GM23338 (cell line): ENCODE measurements at regions not wholly inside any gene's neighbourhood (a gene's known extent, or its start where the extent isn't known, plus 50 kb on each side); places are given as distances from the start of the nearest gene placed in this dataset.

ENCODE experiments used
- ATAC-seq: fragments of 200-7000 bp; cut with Tn5 transposase; 3 replicates; pipeline ENCODE4 v1.9.1; 2020
- DNase-seq: peaks from one replicate; pipeline ENCODE4 v3.0.0-alpha.2; 2015; ENCODE audit warnings: low spot score
- H2AFZ ChIP-seq: fragments of 200-600 bp; sonication (generic); 2 replicates; pipeline ENCODE4 v1.8.0; 2016; ENCODE audit warnings: antibody characterized with exemption, mild to moderate bottlenecking, moderate library complexity
- H3F3A ChIP-seq: fragments of 200-600 bp; sonication (generic); replicated peaks from 2 replicates; pipeline ENCODE4 v1.8.0; 2017; ENCODE audit warnings: antibody characterized with exemption, mixed run types, low read depth
- H3K27ac ChIP-seq: fragments of 200-600 bp; sonication (generic); 2 replicates; pipeline ENCODE4 v1.6.1; 2016; ENCODE audit warnings: low read depth
- H3K27me3 ChIP-seq: fragments of 200-600 bp; sonication (generic); 2 replicates; pipeline ENCODE4 v1.8.0; 2016; ENCODE audit warnings: mild to moderate bottlenecking, mixed run types, moderate library complexity; ENCODE audit not compliant: insufficient read depth
- H3K36me3 ChIP-seq: fragments of 200-600 bp; sonication (generic); 2 replicates; pipeline ENCODE4 v1.8.0; 2016; ENCODE audit warnings: mild to moderate bottlenecking; ENCODE audit not compliant: insufficient read depth
- H3K4me1 ChIP-seq: fragments of 200-600 bp; sonication (generic); 2 replicates; pipeline ENCODE4 v1.8.0; 2016; ENCODE audit warnings: mild to moderate bottlenecking, moderate library complexity; ENCODE audit not compliant: insufficient read depth
- H3K4me2 ChIP-seq: fragments of 200-600 bp; sonication (generic); 2 replicates; pipeline ENCODE4 v1.7.1; 2017; ENCODE audit warnings: mixed run types
- H3K4me3 ChIP-seq: fragments of 200-600 bp; sonication (generic); 2 replicates; pipeline ENCODE4 v1.6.1; 2016; ENCODE audit warnings: mixed run types
- H3K79me2 ChIP-seq: fragments of 200-600 bp; sonication (generic); replicated peaks from 2 replicates; pipeline ENCODE4 v1.8.0; 2017; ENCODE audit warnings: mild to moderate bottlenecking; ENCODE audit not compliant: insufficient read depth
- H3K9me2 ChIP-seq: fragments of 200-600 bp; sonication (generic); 2 replicates; pipeline ENCODE4 v1.8.0; 2017; ENCODE audit not compliant: insufficient read depth
- H4K20me1 ChIP-seq: fragments of 200-600 bp; sonication (generic); replicated peaks from 2 replicates; pipeline ENCODE4 v1.8.0; 2017; ENCODE audit warnings: mild to moderate bottlenecking; ENCODE audit not compliant: insufficient read depth
- H3K27ac Mint-ChIP-seq: 2 replicates; pipeline ENCODE4 v1.8.0; 2020; ENCODE audit warnings: inconsistent platforms, mild to moderate bottlenecking, moderate library complexity, mixed read lengths
- H3K27me3 Mint-ChIP-seq: 3 replicates; pipeline ENCODE4 v1.8.0; 2022; ENCODE audit warnings: low read depth, mild to moderate bottlenecking, moderate library complexity, mixed read lengths, inconsistent platforms; ENCODE audit not compliant: insufficient read depth, poor library complexity
- H3K36me3 Mint-ChIP-seq: 3 replicates; pipeline ENCODE4 v1.8.0; 2021; ENCODE audit warnings: low read depth, mild to moderate bottlenecking, inconsistent platforms, moderate library complexity, mixed read lengths
- H3K4me1 Mint-ChIP-seq: 3 replicates; pipeline ENCODE4 v1.8.0; 2020; ENCODE audit warnings: mild to moderate bottlenecking, inconsistent platforms, mixed read lengths
- H3K4me3 Mint-ChIP-seq: 3 replicates; pipeline ENCODE4 v1.8.0; 2021; ENCODE audit warnings: moderate library complexity, mild to moderate bottlenecking, inconsistent platforms, mixed read lengths
- H3K9me3 Mint-ChIP-seq: 3 replicates; pipeline ENCODE4 v1.8.0; 2020; ENCODE audit warnings: moderate library complexity, mild to moderate bottlenecking, inconsistent platforms, mixed read lengths
- CREB1 ChIP-seq: fragments of 250-450 bp; sonication (Bioruptor Pico); IDR thresholded peaks from 2 replicates; pipeline ENCODE4 v1.5.0; 2020; ENCODE audit warnings: low read depth, mild to moderate bottlenecking, moderate library complexity
- ETS1 ChIP-seq: IDR thresholded peaks from 2 replicates; pipeline ENCODE4 v1.6.1; 2016; ENCODE audit warnings: antibody characterized with exemption
- EZH2 ChIP-seq: fragments of 200-600 bp; sonication (generic); IDR thresholded peaks from one replicate; pipeline ENCODE4 v1.8.0; 2017; ENCODE audit warnings: antibody characterized with exemption, mild to moderate bottlenecking, low read depth; ENCODE audit not compliant: unreplicated experiment
- EZH2phosphoT487 ChIP-seq: fragments of 200-600 bp; sonication (generic); IDR thresholded peaks from one replicate; pipeline ENCODE4 v1.8.1; 2018; ENCODE audit warnings: antibody characterized with exemption; ENCODE audit not compliant: unreplicated experiment
- JUNB ChIP-seq: IDR thresholded peaks from one replicate; pipeline ENCODE4 v1.6.1; 2016; ENCODE audit warnings: antibody characterized with exemption; ENCODE audit not compliant: unreplicated experiment
- POLR2AphosphoS5 ChIP-seq: IDR thresholded peaks from 2 replicates; pipeline ENCODE4 v1.6.1; 2016; ENCODE audit warnings: antibody characterized with exemption, low read depth
- REST ChIP-seq: IDR thresholded peaks from one replicate; pipeline ENCODE4 v1.6.1; 2018; ENCODE audit warnings: antibody characterized with exemption; ENCODE audit not compliant: unreplicated experiment
- ZNF114 ChIP-seq: fragments of 250-450 bp; sonication (Bioruptor Pico); IDR thresholded peaks from 2 replicates; pipeline ENCODE4 v1.5.0; 2020; ENCODE audit warnings: mild to moderate bottlenecking, moderate library complexity
- ZNF331 ChIP-seq: fragments of 250-450 bp; sonication (Bioruptor Pico); IDR thresholded peaks from 2 replicates; pipeline ENCODE4 v1.5.0; 2020; ENCODE audit warnings: low read depth, mild to moderate bottlenecking, moderate library complexity
- TF ChIP-seq, protein P1 (sequence below), 2 experiments: fragments of 200-600 bp in 1 of 2; sonication (generic) in 1 of 2; conservative IDR thresholded peaks; 2 replicates each; pipeline versions ENCODE4 v1.5.1 to v1.6.1; 2016 to 2017; ENCODE audit warnings: antibody characterized with exemption in 2 of 2, low read depth in 2 of 2, mild to moderate bottlenecking in 2 of 2, moderate library complexity in 1 of 2

DNA sequence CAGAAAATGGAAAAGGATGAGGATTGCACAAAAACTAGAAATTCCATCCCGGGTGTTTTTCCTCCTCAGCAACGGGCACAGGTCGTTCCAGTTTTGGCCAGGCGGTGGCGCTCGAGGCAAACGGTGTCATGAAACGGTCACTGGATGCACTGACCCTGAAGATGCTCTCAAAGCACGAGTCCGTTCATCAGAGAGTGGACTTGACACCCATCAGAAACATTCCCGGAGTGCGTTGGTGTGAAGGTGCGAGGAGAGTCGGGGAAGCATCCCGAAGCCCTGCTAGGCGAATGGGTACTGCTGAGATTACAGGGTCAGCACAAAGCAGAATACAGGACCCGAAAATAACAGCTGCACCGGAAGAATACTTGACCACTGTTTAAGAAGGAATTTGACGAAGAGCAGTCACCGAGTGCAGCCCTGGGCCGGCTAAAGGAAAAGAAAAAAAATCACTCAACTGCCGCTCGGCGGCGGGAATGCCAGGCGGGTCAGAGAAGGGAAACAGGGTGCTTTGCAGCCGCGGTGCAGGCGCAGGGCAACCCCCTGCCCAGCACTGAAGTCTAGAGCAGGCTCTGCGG is 71.7 kb upstream of the ETS2 start:
- no peaks in the 10 kb centered on the region for H3K9me2 ChIP-seq

GRCh38 chr21:38734646-38735365 is 70.9 kb upstream of the ETS2 start:
- DNase-seq = no peak
- Histone ChIP-seq H2AFZ (no peak overlapping the region), H3K79me2 (no peaks in the 10 kb centered on the region), H3K27ac (peak overlapping the region; percentile 76), H3K27me3 (no peaks in the 10 kb centered on the region), H3K9me2 (no peaks in the 10 kb centered on the region), H3K36me3 (no peaks in the 10 kb centered on the region), H3K4me1 (0 out of 2 replicates have a peak, but pooled peaks cover 3% of the 10 kb centered on the region), H3K4me2 (peak overlapping the region; percentile 70), H3F3A (no peaks in the 10 kb centered on the region), H3K4me3 (peak overlapping the region; percentile 45), H4K20me1 (no peaks in the 10 kb centered on the region)
- Mint-ChIP-seq H3K4me1 (peaks cover 11% of the 10 kb centered on the region), H3K27ac (no peak overlapping the region), H3K4me3 (peak overlapping the region; percentile 70), H3K36me3 (no peaks in the 10 kb centered on the region), H3K9me3 (no peaks in the 10 kb centered on the region), H3K27me3 (peaks cover 4% of the 10 kb centered on the region)
- ATAC-seq = no peak; the same call in 2 of the 3 replicates
- TF ChIP-seq CREB1 (no peak), ZNF114 (CRISPR knock-in tag) (no peak), REST (no peak), ETS1 (no peak), ZNF331 (CRISPR knock-in tag) (no peak), EZH2 (no peak), POLR2AphosphoS5 (no peak)
- TF ChIP-seq, protein P1, sequence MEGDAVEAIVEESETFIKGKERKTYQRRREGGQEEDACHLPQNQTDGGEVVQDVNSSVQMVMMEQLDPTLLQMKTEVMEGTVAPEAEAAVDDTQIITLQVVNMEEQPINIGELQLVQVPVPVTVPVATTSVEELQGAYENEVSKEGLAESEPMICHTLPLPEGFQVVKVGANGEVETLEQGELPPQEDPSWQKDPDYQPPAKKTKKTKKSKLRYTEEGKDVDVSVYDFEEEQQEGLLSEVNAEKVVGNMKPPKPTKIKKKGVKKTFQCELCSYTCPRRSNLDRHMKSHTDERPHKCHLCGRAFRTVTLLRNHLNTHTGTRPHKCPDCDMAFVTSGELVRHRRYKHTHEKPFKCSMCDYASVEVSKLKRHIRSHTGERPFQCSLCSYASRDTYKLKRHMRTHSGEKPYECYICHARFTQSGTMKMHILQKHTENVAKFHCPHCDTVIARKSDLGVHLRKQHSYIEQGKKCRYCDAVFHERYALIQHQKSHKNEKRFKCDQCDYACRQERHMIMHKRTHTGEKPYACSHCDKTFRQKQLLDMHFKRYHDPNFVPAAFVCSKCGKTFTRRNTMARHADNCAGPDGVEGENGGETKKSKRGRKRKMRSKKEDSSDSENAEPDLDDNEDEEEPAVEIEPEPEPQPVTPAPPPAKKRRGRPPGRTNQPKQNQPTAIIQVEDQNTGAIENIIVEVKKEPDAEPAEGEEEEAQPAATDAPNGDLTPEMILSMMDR (conservative IDR thresholded peaks at IDR 0.05; ENCODE audit: low read depth in 2 of 2) = no peak

More for the DNA sequence above, 71.7 kb upstream of the ETS2 start:
- Mint-ChIP-seq H3K4me3 (peak overlapping the region; percentile 70), H3K9me3 (no peaks in the 10 kb centered on the region), H3K4me1 (peaks cover 13% of the 10 kb centered on the region), H3K36me3 (no peaks in the 10 kb centered on the region), H3K27me3 (peaks cover 4% of the 10 kb centered on the region), H3K27ac (peak overlapping the region; percentile 89)
- TF ChIP-seq POLR2AphosphoS5 (no peak), EZH2phosphoT487 (no peak), CREB1 (peak; percentile 49; the same call in 1 of the 2 replicates), ZNF114 (CRISPR knock-in tag) (no peak), EZH2 (no peak), JUNB (no peak), ZNF331 (CRISPR knock-in tag) (no peak)
- TF ChIP-seq, protein P1 (conservative IDR thresholded peaks at IDR 0.05; ENCODE audit: low read depth in 2 of 2) = peak; percentile 90 to 97
- ATAC-seq = peak; percentile 92
- Histone ChIP-seq H4K20me1 (no peaks in the 10 kb centered on the region), H3K4me3 (peak overlapping the region; percentile 45), H3K4me1 (0 out of 2 replicates have a peak, but pooled peaks cover 5% of the 10 kb centered on the region), H3K79me2 (no peaks in the 10 kb centered on the region), H3K27me3 (no peaks in the 10 kb centered on the region), H3K4me2 (peak overlapping the region; percentile 70), H3K36me3 (no peaks in the 10 kb centered on the region), H2AFZ (no peak overlapping the region), H3F3A (no peaks in the 10 kb centered on the region), H3K27ac (peak overlapping the region; percentile 76)
- DNase-seq = peak; percentile 90
